ENCODE measurements at regions not wholly inside any gene's neighbourhood (a gene's known extent, or its start where the extent isn't known, plus 50 kb on each side); places are given as distances from the start of the nearest gene placed in this dataset.
"Not testable (repeated sequence)": the region's sequence is repeated elsewhere in the genome, so short reads cannot be mapped to it uniquely, and the experiment has no call there.

- no peak for DNase-seq (ENCODE audit: low spot score)
Observed at GRCh38 chr16:62755938-62756337, 719.7 kb upstream of the CDH8 start.

DNA sequence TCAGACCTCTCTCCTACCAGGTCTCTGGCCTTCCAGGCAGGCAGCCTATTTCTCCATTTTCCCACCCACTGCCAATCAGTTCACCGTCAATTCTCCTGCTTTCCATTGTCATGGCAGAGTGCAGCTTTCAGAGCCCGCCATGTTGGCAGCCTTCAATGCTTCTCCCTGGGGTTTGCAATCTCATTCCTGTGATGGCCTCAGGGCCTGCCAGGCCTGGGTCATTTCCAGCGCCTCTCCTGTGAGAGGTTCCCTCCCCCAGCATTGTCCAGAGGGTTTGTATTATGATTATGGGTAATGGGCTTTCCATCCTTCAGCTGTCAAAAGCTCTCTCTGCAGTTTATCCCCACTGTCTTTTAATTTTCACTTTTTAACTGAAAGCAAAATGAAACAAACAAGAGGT, 716.6 kb upstream of the CDH8 start:
- no peak for DNase-seq (ENCODE audit: low spot score)

GRCh38 chr16:62751218-62751617, 715.0 kb upstream of the CDH8 start:
- no peak for DNase-seq (ENCODE audit: low spot score)

- no peak for DNase-seq (ENCODE audit: low spot score)
Observed at GRCh38 chr16:62741692-62742091, 705.5 kb upstream of the CDH8 start.

DNA sequence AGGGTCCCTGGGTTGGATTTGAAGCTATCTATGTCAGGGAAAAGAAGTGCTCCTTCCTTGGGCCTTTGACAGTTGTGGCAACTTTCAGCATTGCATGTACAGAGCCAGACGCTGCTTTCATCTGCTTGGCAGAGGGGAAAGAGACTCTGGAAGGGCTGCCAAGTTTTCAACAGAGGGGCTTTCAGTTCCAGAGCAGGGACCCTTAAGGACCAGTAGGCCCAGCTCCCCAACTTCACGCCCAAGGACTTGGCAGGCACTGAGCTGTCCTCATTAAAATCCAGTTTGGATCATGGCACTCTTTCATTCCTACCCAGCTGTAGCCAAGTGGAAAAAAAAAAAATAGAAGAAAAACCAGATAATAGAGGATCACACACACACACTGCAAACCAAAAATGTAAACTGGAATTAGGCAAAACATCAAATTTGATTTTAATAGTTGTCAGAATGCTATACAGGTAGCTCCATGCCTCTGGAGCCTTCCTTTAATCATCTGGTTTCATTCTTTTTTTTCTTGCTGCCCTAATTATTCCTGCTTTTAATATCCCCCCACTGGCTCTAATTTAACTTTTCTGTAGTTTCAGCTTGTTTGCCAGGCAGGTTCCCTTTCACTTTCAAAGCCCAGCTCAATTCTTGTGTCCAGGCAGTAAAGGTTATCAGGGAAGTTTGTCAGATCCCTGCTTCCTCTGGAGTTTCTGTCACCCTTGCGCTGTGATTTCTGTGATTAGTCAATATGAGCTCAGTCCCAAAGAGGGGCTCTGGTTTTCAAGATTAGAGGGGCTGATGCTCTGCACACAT, 702.6 kb upstream of the CDH8 start:
- no peak for DNase-seq (ENCODE audit: low spot score)

DNA sequence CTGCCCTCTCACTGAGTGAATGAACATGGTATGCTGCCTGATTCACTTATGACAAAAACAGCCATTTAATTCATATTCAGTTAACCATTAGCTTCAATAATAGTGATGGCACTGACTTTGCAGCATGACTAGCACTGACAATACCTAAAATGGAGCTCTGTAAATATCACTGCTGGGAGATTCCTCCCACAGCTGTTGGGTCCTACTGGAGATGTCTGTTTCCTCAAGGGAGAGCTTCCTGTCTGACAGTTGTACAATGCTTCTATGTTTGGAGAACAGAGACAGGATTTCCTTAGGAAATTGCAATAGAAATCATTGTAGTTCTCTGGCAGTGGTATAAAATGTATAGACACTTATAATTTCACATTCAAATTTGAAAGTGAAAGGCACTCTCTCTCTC, 695.9 kb upstream of the CDH8 start:
- DNase-seq (ENCODE audit: low spot score) = no peak

GRCh38 chr16:62724670-62725269, 688.5 kb upstream of the CDH8 start:
- not testable (repeated sequence) for DNase-seq (ENCODE audit: low spot score)

DNA sequence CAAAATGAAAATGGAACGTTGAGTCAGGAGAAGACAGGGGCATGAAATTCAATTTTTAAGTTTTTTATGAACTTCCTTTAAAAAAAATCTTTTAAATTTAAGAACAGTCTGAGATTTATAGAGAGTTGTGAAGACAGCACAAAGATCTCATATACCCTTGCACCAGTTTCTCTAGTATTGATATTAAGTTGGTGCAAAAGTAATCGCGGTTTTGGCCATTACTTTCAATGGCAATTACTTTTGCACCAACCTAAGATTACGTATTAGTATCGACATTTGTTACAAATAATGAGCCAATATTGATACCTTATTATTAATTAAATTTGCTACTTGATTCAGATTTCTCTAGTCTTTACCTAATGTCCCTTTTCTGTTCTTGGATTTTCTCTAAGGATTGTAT, 684.4 kb upstream of the CDH8 start:
- DNase-seq (ENCODE audit: low spot score) = no peak

DNA sequence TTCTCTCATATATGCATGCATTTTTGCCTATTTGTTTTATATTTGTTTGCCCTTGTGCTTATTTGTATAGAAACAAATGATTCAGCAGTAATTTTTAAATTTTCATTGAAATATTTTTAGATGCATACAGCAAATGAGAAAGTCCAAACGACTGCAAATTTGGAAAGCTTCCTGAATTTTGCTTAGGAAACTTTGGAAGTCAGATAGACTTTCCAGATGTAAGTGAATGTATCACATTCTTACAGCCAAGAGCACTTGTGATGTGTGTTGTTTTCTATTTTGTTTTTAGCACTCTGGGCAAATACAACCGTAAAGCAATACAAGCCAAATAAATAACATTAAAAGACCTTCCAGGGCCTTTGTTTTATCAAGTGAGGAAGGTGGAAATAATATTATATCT, 680.8 kb upstream of the CDH8 start:
- no peak for DNase-seq (ENCODE audit: low spot score)

GRCh38 chr16:62715701-62716100, 679.5 kb upstream of the CDH8 start:
- no peak for DNase-seq (ENCODE audit: low spot score)

DNA sequence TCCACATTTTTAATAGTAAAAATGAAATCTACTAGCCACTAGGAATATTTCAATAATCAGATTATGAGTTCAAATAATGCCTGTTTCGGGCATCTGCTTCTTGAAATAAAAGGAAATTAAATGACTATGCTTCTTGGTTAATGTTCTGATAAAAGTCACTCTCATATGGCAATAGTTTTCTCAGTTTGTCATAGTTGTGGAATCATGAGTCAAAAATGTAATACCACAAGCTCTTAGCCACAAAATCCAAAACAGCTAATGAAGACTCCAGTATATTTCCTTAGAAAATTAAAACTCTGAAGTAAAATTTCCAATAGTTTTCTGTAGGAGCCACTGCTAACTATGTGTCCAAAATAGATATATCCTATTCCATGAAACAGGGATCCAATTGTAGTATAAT, 676.3 kb upstream of the CDH8 start:
- DNase-seq (ENCODE audit: low spot score) = no peak

DNA sequence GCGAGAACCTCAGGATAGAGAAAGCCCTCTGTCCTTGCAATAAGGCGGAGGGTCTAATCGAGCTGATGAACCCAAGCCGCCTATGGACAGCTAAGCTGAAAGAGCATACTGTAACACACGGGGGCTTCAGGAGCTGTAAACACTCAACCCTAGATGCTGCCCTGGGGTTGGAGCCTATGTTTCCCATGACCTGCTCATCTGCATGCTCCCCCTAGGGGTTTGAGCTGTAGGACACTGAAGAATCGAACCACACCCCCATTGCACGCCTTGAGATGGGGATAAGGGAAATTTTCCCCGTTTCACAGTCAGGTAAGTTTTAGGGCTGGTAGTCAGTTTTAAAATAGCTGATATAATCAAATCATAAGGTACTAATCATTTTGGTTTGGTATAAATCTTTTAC, 675.6 kb upstream of the CDH8 start:
- no peak for DNase-seq (ENCODE audit: low spot score)

- DNase-seq (ENCODE audit: low spot score) = no peak
Observed at GRCh38 chr16:62709794-62710193, 673.6 kb upstream of the CDH8 start.

DNA sequence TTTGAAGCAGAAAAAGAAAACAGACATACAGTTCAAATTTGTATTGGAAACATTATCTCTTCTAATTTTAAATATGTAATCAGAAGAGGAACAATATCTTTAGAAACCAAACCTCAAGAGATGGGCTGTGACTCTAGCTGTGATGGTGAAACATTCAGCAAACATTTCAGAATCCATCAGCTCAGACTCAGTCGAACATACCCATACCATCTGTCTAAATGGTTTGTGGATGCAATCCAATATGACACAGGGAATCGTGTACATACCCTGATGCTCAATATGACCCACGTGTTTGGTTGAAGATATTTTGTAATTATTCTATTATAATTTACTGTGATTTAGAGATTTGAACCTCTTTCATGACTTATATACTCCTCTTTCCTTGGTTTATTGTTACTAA, 665.2 kb upstream of the CDH8 start:
- no peak for DNase-seq (ENCODE audit: low spot score)

GRCh38 chr16:62700426-62701294, 664.4 kb upstream of the CDH8 start:
- DNase-seq (ENCODE audit: low spot score) = no peak

DNA sequence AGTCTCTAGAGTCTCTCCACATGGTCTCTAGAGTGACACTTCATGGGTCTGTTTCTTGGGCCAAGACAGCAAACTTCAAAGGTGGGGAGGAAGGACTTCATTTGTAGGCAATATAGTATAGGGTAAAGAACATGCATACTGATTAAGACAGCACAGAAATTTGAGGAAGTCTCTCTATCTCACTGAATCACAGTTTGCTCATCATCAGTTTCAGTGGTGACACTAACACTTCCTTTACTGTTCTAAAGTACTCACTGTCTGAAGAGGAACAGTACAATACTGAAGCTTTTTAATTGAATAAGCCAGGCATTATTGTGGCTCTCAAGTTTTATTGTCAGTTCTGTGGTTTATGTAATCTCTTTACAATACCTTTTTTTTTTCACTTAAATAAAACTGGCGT, 656.4 kb upstream of the CDH8 start:
- no peak for DNase-seq (ENCODE audit: low spot score)

DNA sequence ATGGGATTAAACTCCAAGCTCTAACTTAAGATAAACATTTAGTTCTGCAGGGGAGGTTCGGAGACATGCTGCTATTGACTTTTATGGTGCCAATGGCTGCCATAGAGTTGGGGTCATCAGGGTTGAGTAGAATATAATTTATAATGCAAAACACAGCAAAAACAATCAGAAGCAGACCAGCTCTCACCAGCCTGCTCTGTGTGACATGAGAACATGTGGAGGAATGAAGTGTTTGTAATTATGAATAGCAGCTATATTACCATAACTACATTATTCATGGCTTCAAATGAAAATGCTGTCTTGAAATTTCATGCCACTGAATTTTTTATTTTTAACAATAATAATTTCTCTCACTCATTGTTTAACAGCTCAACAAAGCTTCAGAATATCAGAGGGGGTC, 645.6 kb upstream of the CDH8 start:
- no peak for DNase-seq (ENCODE audit: low spot score)

- no peak for DNase-seq (ENCODE audit: low spot score)
Observed at GRCh38 chr16:62678796-62679195, 642.6 kb upstream of the CDH8 start.

DNA sequence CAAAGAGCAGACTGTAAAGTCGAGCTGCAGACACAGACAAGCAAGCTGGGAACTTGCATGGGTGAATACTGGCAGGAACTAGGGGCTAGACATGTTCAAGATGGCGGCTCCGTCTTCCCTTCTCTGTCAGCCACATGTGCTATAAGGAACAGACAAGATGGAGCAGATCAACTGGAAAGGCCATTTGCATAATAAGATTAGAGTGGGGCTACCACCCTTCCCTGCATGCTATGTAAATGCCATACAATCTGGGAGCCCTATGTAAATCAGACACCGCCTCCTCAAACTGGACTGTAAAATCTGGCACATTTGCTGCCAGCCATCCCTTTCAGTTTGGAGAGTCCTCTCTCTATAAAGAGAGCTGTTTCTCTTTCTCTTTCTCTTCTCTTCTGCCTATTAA, 640.1 kb upstream of the CDH8 start:
- DNase-seq (ENCODE audit: low spot score) = no peak

DNA sequence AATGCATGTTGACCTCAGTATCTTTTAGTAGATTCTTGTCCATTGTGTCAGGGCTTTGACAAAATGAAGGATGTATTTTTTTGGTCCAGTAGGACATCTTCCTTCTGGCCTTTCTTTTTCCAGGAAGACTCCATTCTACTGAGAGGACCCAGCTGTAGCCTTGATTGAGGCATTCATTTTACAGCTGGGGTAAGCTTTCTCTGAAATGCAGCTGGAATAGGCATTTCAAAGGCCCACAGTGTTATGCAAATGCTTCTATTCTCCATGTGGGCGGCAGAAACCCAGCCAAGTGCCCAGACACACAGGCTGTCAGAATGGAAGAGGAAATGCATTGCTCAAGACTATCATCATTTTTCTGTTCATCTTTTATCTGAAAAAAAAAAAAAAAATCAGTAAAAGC, 629.0 kb upstream of the CDH8 start:
- no peak for DNase-seq (ENCODE audit: low spot score)

DNA sequence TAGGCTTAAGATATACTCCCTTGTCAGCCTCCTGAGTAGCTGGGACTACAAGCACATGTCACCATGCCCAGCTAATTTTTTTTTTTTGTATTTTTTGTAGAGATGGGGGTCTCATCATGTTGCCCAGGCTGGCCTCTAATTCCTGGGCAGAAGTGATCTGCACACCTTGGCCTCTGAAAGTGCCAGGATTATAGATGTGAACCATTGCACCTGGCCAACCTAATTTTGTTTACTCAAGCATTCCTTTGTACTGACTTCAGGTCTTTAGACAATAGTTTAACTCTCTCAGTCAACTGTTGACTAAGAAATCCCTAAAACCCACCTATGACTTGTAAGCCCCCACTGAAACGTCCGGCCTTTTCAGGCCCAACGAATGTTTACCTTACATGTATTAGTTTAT, 628.3 kb upstream of the CDH8 start:
- no peak for DNase-seq (ENCODE audit: low spot score)

DNA sequence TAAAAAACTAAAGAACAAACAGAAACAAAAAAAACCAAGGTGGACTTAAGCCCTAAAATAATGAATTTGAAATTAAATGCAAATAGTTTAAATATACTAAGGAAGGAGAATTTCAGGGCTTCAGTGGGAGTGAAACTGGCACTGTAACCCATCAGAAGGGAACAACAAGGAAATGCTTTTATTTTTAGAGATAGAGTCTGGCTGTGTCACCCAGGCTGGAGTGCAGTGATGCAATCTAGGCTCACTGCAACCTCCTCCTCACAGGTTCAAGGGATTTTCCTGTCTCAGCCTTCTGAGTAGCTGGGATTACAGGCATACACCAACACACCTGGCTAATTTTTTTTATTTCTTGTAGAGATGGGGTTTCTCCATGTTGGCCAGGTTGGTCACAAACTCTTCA, 625.2 kb upstream of the CDH8 start:
- DNase-seq (ENCODE audit: low spot score) = no peak

DNA sequence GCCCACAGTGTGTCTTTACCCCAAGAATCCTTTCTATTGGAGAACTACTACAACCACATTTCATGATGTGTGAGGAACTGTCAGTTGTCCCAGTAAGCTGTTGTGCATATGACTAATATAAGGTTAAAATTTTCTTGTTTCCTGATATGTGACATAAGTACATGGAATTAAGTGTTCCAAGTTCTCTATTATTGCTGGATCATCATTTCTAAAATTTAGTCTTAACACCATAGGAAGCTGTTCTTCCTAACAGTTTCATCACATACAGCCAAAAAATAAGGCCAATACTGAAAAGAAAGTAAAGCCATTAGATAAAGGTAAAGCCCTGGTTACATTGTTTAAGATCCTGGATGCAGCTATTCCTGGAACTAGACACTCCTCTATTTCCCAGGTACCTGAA, 620.9 kb upstream of the CDH8 start:
- no peak for DNase-seq (ENCODE audit: low spot score)

All from HuH-7 (cell line).